HCT116 (cell line): ENCODE measurements at regions not wholly inside any gene's neighbourhood (a gene's known extent, or its start where the extent isn't known, plus 50 kb on each side); places are given as distances from the start of the nearest gene placed in this dataset.

Experiments
- ATAC-seq: fragments of 200-7000 bp; cut with Tn5 transposase; 2 replicates; pipeline ENCODE4 v1.9.1; 2020; ENCODE audit warnings: mild to moderate bottlenecking, moderate library complexity
- BruUV-seq: library from RNA; stranded (reverse); fragments of 400-500 nt; replicated peaks from 2 replicates; lab custom pipeline; 2021; lab: Mats Ljungman, UMichigan
- CTCF ChIA-PET: fragments of 300-600 bp; sonication (Branson Sonifier 250); formaldehyde crosslinking; loops from one replicate; lab custom pipeline; 2021; ENCODE audit warnings: antibody characterized with exemption; lab: Charles Lee
- POLR2A ChIA-PET: fragments of 300-600, 350-600 bp; sonication (Branson Sonifier 250); formaldehyde crosslinking; loops from one replicate; lab custom pipeline; 2021; ENCODE audit warnings: antibody characterized with exemption; lab: Charles Lee
- RAD21 ChIA-PET, 2 experiments: fragments of 300-600 bp; sonication (Branson Sonifier 250); formaldehyde crosslinking; loops; one replicate each; lab custom pipeline; 2023; ENCODE audit warnings: low total read pairs in 2 of 2; ENCODE audit not compliant: uncharacterized antibody in 2 of 2, unreplicated experiment in 2 of 2, low non-redundant PET in 1 of 2; lab: Charles Lee
- DNase-seq: peaks from one replicate; pipeline ENCODE4 v3.0.0-alpha.2; 2010; ENCODE audit warnings: low read depth, low spot score
- H2AFZ ChIP-seq: fragments of 200-600 bp; shearing (Covaris generic), sonication (generic); 2 replicates; pipeline ENCODE4 v1.6.1; 2017; ENCODE audit warnings: low read depth, mixed run types, mixed read lengths, antibody characterized with exemption, low read length; ENCODE audit not compliant: poor library complexity, severe bottlenecking
- H3K27ac ChIP-seq: 2 replicates; pipeline ENCODE4 v1.5.1; 2012; ENCODE audit warnings: low read depth, low read length
- H3K27me3 ChIP-seq: fragments of 200-600 bp; sonication (generic); 2 replicates; pipeline ENCODE4 v1.6.1; 2016; ENCODE audit warnings: mixed run types, low read length, mixed read lengths; ENCODE audit not compliant: insufficient read depth
- H3K36me3 ChIP-seq, 2 experiments: fragments of 200-500 bp in 1 of 2; fragments of 200-600 bp in 1 of 2; sonication (Bioruptor generic) in 1 of 2; sonication (generic) in 1 of 2; 2 replicates each; pipeline versions ENCODE4 v1.5.1 to v1.6.1; 2014 to 2016; ENCODE audit warnings: low read length in 2 of 2, inconsistent platforms in 1 of 2, mixed read lengths in 1 of 2, mixed run types in 1 of 2; ENCODE audit not compliant: insufficient read depth in 2 of 2, control insufficient read depth in 1 of 2
- H3K4me1 ChIP-seq, 2 experiments: fragments of 200-600 bp in 1 of 2; sonication (generic) in 1 of 2; 2 replicates each; pipeline versions ENCODE4 v1.5.1 to v1.6.1; 2012 to 2017; ENCODE audit warnings: low read length in 2 of 2, inconsistent platforms in 1 of 2, mild to moderate bottlenecking in 1 of 2, mixed read lengths in 1 of 2, mixed run types in 1 of 2, moderate library complexity in 1 of 2; ENCODE audit not compliant: insufficient read depth in 2 of 2, control insufficient read depth in 1 of 2
- H3K4me2 ChIP-seq: fragments of 200-600 bp; sonication (generic); 2 replicates; pipeline ENCODE4 v1.6.1; 2017; ENCODE audit warnings: mixed run types, low read length, mixed read lengths
- H3K4me3 ChIP-seq, 2 experiments: fragments of 200-600 bp in 1 of 2; sonication (generic) in 1 of 2; replicated peaks in 1 of 2; 2 replicates each; pipeline ENCODE4 v1.5.1; 2011 to 2016; ENCODE audit warnings: low read length in 2 of 2, control low read depth in 1 of 2, low read depth in 1 of 2, mild to moderate bottlenecking in 1 of 2, mixed read lengths in 1 of 2, mixed run types in 1 of 2
- H3K79me2 ChIP-seq: fragments of 200-600 bp; sonication (generic); 2 replicates; pipeline ENCODE4 v1.6.1; 2017; ENCODE audit warnings: mild to moderate bottlenecking, mixed run types, low read length, moderate library complexity, mixed read lengths; ENCODE audit not compliant: insufficient read depth
- H3K9ac ChIP-seq: fragments of 200-600 bp; sonication (generic); 2 replicates; pipeline ENCODE4 v1.6.1; 2016; ENCODE audit warnings: low read length, mixed read lengths
- H3K9me2 ChIP-seq: fragments of 200-600 bp; sonication (generic), shearing (Covaris generic); 2 replicates; pipeline ENCODE4 v1.6.1; 2017; ENCODE audit warnings: mixed run types, mild to moderate bottlenecking, moderate library complexity; ENCODE audit not compliant: insufficient read depth
- H3K9me3 ChIP-seq, 2 experiments: fragments of 200-500 bp in 1 of 2; fragments of 200-600 bp in 1 of 2; sonication (Bioruptor generic) in 1 of 2; sonication (generic) in 1 of 2; 2 replicates each; pipeline ENCODE4 v1.6.1; 2014 to 2017; ENCODE audit warnings: low read length in 2 of 2, mixed read lengths in 2 of 2, inconsistent platforms in 1 of 2, low read depth in 1 of 2, mild to moderate bottlenecking in 1 of 2, mixed run types in 1 of 2, moderate library complexity in 1 of 2; ENCODE audit not compliant: control insufficient read depth in 1 of 2, insufficient read depth in 1 of 2
- H4K20me1 ChIP-seq: fragments of 200-600 bp; sonication (generic), shearing (Covaris generic); 2 replicates; pipeline ENCODE4 v1.6.1; 2017; ENCODE audit warnings: mixed run types, mild to moderate bottlenecking, moderate library complexity; ENCODE audit not compliant: insufficient read depth
- CEBPB ChIP-seq: IDR thresholded peaks from 2 replicates; pipeline ENCODE4 v1.6.1; 2012; ENCODE audit warnings: low read depth
- EZH2 ChIP-seq: fragments of 200-600 bp; sonication (generic); IDR thresholded peaks from 2 replicates; pipeline ENCODE4 v1.6.1; 2017; ENCODE audit warnings: antibody characterized with exemption, mixed run types
- EZH2phosphoT487 ChIP-seq: fragments of 200-600 bp; IDR thresholded peaks from 2 replicates; pipeline ENCODE4 v1.6.1; 2018; ENCODE audit warnings: antibody characterized with exemption, borderline replicate concordance
- FOSL1 ChIP-seq: IDR thresholded peaks from 2 replicates; pipeline ENCODE4 v1.6.1; 2012; ENCODE audit warnings: low read depth
- POLR2A ChIP-seq: IDR thresholded peaks from 2 replicates; pipeline ENCODE4 v1.7.0; 2011; ENCODE audit warnings: borderline replicate concordance; ENCODE audit not compliant: insufficient read depth, insufficient read length; ENCODE audit errors: extremely low read depth
- POLR2AphosphoS5 ChIP-seq: IDR thresholded peaks from 2 replicates; pipeline ENCODE4 v1.6.1; 2011; ENCODE audit warnings: mild to moderate bottlenecking, low read depth, low read length, moderate library complexity
- REST ChIP-seq: IDR thresholded peaks from 2 replicates; pipeline ENCODE4 v1.6.1; 2012; ENCODE audit warnings: low read depth
- SP1 ChIP-seq: IDR thresholded peaks from 2 replicates; pipeline ENCODE4 v1.6.1; 2012; ENCODE audit warnings: low read depth
- TCF7L2 ChIP-seq: IDR thresholded peaks from 2 replicates; pipeline ENCODE4 v1.7.0; 2011; ENCODE audit warnings: borderline replicate concordance, inconsistent platforms; ENCODE audit not compliant: insufficient read depth, insufficient read length; ENCODE audit errors: extremely low read depth
- YY1 ChIP-seq: IDR thresholded peaks from 2 replicates; pipeline ENCODE4 v1.6.1; 2011; ENCODE audit warnings: low read length, low read depth, moderate library complexity, mild to moderate bottlenecking; ENCODE audit not compliant: insufficient replicate concordance; ENCODE audit errors: extremely low read depth
- ZBTB33 ChIP-seq: IDR thresholded peaks from 2 replicates; pipeline ENCODE4 v1.6.1; 2011; ENCODE audit warnings: mild to moderate bottlenecking, low read length, moderate library complexity; ENCODE audit not compliant: insufficient replicate concordance; ENCODE audit errors: extremely low read depth
- ZFX ChIP-seq: fragments of 450-650 bp; IDR thresholded peaks from 2 replicates; pipeline ENCODE4 v1.6.1; 2017
- intact Hi-C: fragments of 100-400 bp; cut with micrococcal nuclease; formaldehyde crosslinking; loops from 2 replicates; pipeline ENCODE4 v1.10.0; 2022
- TF ChIP-seq, protein P1 (sequence below): IDR thresholded peaks from 2 replicates; pipeline ENCODE4 v1.6.1; 2012
- TF ChIP-seq, protein P2 (sequence below), 3 experiments: fragments of 200-600 bp in 1 of 3; sonication (generic) in 1 of 3; IDR thresholded peaks in 2 of 3; conservative IDR thresholded peaks in 1 of 3; 2 replicates each; pipeline ENCODE4 v1.5.1; 2012 to 2017; ENCODE audit warnings: low read depth in 2 of 3, low read length in 2 of 3, antibody characterized with exemption in 1 of 3, borderline replicate concordance in 1 of 3, control low read depth in 1 of 3, mild to moderate bottlenecking in 1 of 3, mixed read lengths in 1 of 3, mixed run types in 1 of 3, moderate library complexity in 1 of 3; ENCODE audit not compliant: insufficient read depth in 1 of 3

- TF ChIP-seq EZH2phosphoT487, result no peak
Observed at GRCh38 chr10:16381083-16381482, 55.7 kb upstream of the PTER start (continued).

GRCh38 chr10:16384021-16384420 is 52.8 kb upstream of the PTER start:
- ATAC-seq (no peak), DNase-seq (no peak)
- H3K9me2 ChIP-seq, result no peaks in the 10 kb centered on the region
- no peaks in the 10 kb centered on the region for H3K36me3 ChIP-seq
- intact Hi-C loops, result no loop called here
- no peak overlapping the region for H3K4me3 ChIP-seq
- H3K9ac ChIP-seq, result no peak overlapping the region
- peaks cover 47% of the 10 kb centered on the region for H3K27me3 ChIP-seq
- H3K4me2 ChIP-seq, result no peak overlapping the region
- H3K79me2 ChIP-seq, result no peaks in the 10 kb centered on the region
- RAD21 ChIA-PET, result no interaction called here
- no TSS peak for BruUV-seq
- no peak overlapping the region for H2AFZ ChIP-seq
- H3K4me1 ChIP-seq, result peaks cover 0 to 11% of the 10 kb centered on the region in 2 experiments; a peak in 2 of 4 replicates
- POLR2A ChIA-PET, result no interaction called here
- CTCF ChIA-PET, result no interaction called here
- no peaks in the 10 kb centered on the region for H4K20me1 ChIP-seq
- TF ChIP-seq REST (no peak), ZFX (no peak), ZBTB33 (no peak), YY1 (no peak), EZH2 (no peak), POLR2A (no peak), FOSL1 (no peak), SP1 (no peak), POLR2AphosphoS5 (no peak), TCF7L2 (no peak), CEBPB (no peak)
- TF ChIP-seq, protein P1, sequence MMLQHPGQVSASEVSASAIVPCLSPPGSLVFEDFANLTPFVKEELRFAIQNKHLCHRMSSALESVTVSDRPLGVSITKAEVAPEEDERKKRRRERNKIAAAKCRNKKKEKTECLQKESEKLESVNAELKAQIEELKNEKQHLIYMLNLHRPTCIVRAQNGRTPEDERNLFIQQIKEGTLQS, result no peak
- TF ChIP-seq, protein P2, sequence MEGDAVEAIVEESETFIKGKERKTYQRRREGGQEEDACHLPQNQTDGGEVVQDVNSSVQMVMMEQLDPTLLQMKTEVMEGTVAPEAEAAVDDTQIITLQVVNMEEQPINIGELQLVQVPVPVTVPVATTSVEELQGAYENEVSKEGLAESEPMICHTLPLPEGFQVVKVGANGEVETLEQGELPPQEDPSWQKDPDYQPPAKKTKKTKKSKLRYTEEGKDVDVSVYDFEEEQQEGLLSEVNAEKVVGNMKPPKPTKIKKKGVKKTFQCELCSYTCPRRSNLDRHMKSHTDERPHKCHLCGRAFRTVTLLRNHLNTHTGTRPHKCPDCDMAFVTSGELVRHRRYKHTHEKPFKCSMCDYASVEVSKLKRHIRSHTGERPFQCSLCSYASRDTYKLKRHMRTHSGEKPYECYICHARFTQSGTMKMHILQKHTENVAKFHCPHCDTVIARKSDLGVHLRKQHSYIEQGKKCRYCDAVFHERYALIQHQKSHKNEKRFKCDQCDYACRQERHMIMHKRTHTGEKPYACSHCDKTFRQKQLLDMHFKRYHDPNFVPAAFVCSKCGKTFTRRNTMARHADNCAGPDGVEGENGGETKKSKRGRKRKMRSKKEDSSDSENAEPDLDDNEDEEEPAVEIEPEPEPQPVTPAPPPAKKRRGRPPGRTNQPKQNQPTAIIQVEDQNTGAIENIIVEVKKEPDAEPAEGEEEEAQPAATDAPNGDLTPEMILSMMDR (IDR thresholded peaks at IDR 0.05 in 2 of 3, conservative IDR thresholded peaks at IDR 0.05 in 1 of 3; ENCODE audit: borderline replicate concordance in 1 of 3, insufficient read depth in 1 of 3, low read depth in 2 of 3, low read length in 2 of 3), result no peak
- TF ChIP-seq, all 23 proteins: peak for 0
- no peak overlapping the region for H3K27ac ChIP-seq
- no peaks in the 10 kb centered on the region for H3K9me3 ChIP-seq
